GM10248 (cell line): ENCODE measurements at regions not wholly inside any gene's neighbourhood (a gene's known extent, or its start where the extent isn't known, plus 50 kb on each side); places are given as distances from the start of the nearest gene placed in this dataset.

Experiments
- CTCF ChIA-PET: fragments of 300-600 bp; sonication (Branson Sonifier 250); formaldehyde crosslinking; extraction: SDS; loops from one replicate; lab custom pipeline; 2021; ENCODE audit warnings: antibody characterized with exemption; lab: Yijun Ruan, JAX
- POLR2A ChIA-PET: fragments of 350-650 bp; sonication (Branson Sonifier 250); formaldehyde crosslinking; extraction: SDS; loops from one replicate; lab custom pipeline; 2020; ENCODE audit warnings: antibody characterized with exemption; lab: Yijun Ruan, JAX
- DNase-seq: peaks from one replicate; pipeline ENCODE4 v3.0.0; 2012; ENCODE audit errors: extremely low spot score
- CTCF ChIP-seq: IDR thresholded peaks from 2 replicates; pipeline ENCODE4 v1.5.1; 2012; ENCODE audit warnings: mild to moderate bottlenecking, low read depth; ENCODE audit errors: extremely low read depth, missing control alignments, control extremely low read depth

GRCh38 chrY:19882145-19882544, 137.6 kb upstream of the KDM5D start:
- no peak for DNase-seq
- POLR2A ChIA-PET: no interaction called here
- TF ChIP-seq CTCF: no peak
- CTCF ChIA-PET: interaction anchor here (1.2 kb wide), 1 partner anchor 12 kb away, joined by 3 read pairs; no protein-coding TSS in a partner anchor

DNA sequence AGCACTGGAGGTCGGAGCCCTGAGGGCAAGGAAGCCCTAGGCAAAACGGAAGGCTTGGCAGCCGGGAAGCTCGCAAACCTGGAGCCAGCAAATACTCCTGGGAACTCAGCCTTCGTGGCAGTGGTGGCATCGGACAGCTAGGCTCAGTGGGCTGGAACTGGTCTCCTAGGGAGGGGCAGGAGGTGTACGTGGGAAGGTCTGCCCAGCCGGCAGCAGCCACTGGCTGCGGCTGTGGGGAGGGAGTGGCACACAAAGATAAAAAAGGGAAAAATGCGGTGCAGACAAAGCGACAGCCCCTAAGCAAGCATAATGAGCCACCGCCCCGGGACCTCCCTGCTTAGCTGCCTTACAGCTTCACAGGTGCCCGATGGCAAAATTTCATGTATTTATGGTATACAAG, 125.2 kb upstream of the KDM5D start:
- no peak for DNase-seq
- POLR2A ChIA-PET: no interaction called here
- CTCF ChIA-PET: interaction anchor here (1.0 kb wide), 1 partner anchor 12 kb away, joined by 3 read pairs; no protein-coding TSS in a partner anchor
- TF ChIP-seq CTCF: no peak

- DNase-seq: no peak
- ChIA-PET CTCF (no interaction called here), POLR2A (no interaction called here)
- no peak for TF ChIP-seq CTCF
These were observed 124.8 kb upstream of the KDM5D start for GRCh38 chrY:19869281-19869680.

GRCh38 chrY:19868647-19869046, 124.1 kb upstream of the KDM5D start:
- no peak for DNase-seq
- TF ChIP-seq CTCF: no peak
- ChIA-PET CTCF (no interaction called here), POLR2A (no interaction called here)

GRCh38 chrY:19856474-19857135, 112.1 kb upstream of the KDM5D start:
- no peak for TF ChIP-seq CTCF
- POLR2A ChIA-PET: no interaction called here
- CTCF ChIA-PET: no interaction called here
- DNase-seq: no peak

GRCh38 chrY:19842972-19843371, 98.4 kb upstream of the KDM5D start:
- no peak for TF ChIP-seq CTCF
- ChIA-PET POLR2A (no interaction called here), CTCF (no interaction called here)
- DNase-seq: no peak
